ENCODE measurements at regions not wholly inside any gene's neighbourhood (a gene's known extent, or its start where the extent isn't known, plus 50 kb on each side); places are given as distances from the start of the nearest gene placed in this dataset.

GRCh38 chr1:4573526-4573925 is 80.9 kb upstream of the AJAP1 start:
- no peak overlapping the region for H3K27ac ChIP-seq
- DNase-seq (ENCODE audit: low spot score in 2 of 2), result no peak
- peaks cover 0 to 10% (median 0%) of the 10 kb centered on the region in 4 donors for H3K9me3 ChIP-seq
- no peaks in the 10 kb centered on the region for H3K27me3 ChIP-seq
- 40 to 56% methylated on average over 3 of the region's 3 CpGs for WGBS, 2 donors
- H3K36me3 ChIP-seq, result no peaks in the 10 kb centered on the region
- H3K4me1 ChIP-seq, result no peaks in the 10 kb centered on the region
- H3K4me3 ChIP-seq, result no peak overlapping the region
- TF ChIP-seq POLR2A (IDR thresholded peaks at IDR 0.05), result no peak
- no peak for TF ChIP-seq EP300 (IDR thresholded peaks at IDR 0.05)
- no peak for TF ChIP-seq CTCF (IDR thresholded peaks at IDR 0.05)

GRCh38 chr1:4581807-4582206 is 72.6 kb upstream of the AJAP1 start:
- Histone ChIP-seq H3K27me3 (peaks cover 0 to 8% of the 10 kb centered on the region in 2 donors), H3K4me1 (no peaks in the 10 kb centered on the region), H3K9me3 (peaks cover 0 to 5% (median 0%) of the 10 kb centered on the region in 4 donors), H3K36me3 (no peaks in the 10 kb centered on the region), H3K4me3 (no peak overlapping the region), H3K27ac (no peak overlapping the region)
- no peak for DNase-seq (ENCODE audit: low spot score in 2 of 2)
- WGBS, 2 donors, result 78 to 88% methylated on average over 5 of the region's 5 CpGs
- TF ChIP-seq POLR2A (IDR thresholded peaks at IDR 0.05), result no peak
- no peak for TF ChIP-seq CTCF (IDR thresholded peaks at IDR 0.05)
- no peak for TF ChIP-seq EP300 (IDR thresholded peaks at IDR 0.05)

GRCh38 chr1:4584449-4584848 is 70.0 kb upstream of the AJAP1 start:
- TF ChIP-seq CTCF (IDR thresholded peaks at IDR 0.05) (no peak), POLR2A (IDR thresholded peaks at IDR 0.05) (no peak), EP300 (IDR thresholded peaks at IDR 0.05) (no peak)
- no peaks in the 10 kb centered on the region for H3K9me3 ChIP-seq
- peaks cover 0 to 8% of the 10 kb centered on the region in 2 donors for H3K27me3 ChIP-seq
- 33 to 71% methylated on average over 5 of the region's 5 CpGs for WGBS, 2 donors
- H3K36me3 ChIP-seq, result no peaks in the 10 kb centered on the region
- H3K4me3 ChIP-seq, result no peak overlapping the region
- no peak overlapping the region for H3K27ac ChIP-seq
- no peaks in the 10 kb centered on the region for H3K4me1 ChIP-seq
- DNase-seq (ENCODE audit: low spot score in 2 of 2), result no peak

GRCh38 chr1:4585216-4585615 is 69.2 kb upstream of the AJAP1 start:
- Histone ChIP-seq H3K4me1 (no peaks in the 10 kb centered on the region), H3K4me3 (no peak overlapping the region), H3K9me3 (no peaks in the 10 kb centered on the region), H3K27ac (no peak overlapping the region), H3K27me3 (peaks cover 0 to 8% of the 10 kb centered on the region in 2 donors), H3K36me3 (no peaks in the 10 kb centered on the region)
- no peak for TF ChIP-seq EP300 (IDR thresholded peaks at IDR 0.05)
- no peak for TF ChIP-seq POLR2A (IDR thresholded peaks at IDR 0.05)
- TF ChIP-seq CTCF (IDR thresholded peaks at IDR 0.05), result peak in 3 of 5 experiments; percentile 14 to 37 (median 22)
- DNase-seq (ENCODE audit: low spot score in 2 of 2), result no peak
- 15 to 27% methylated on average over 10 to 16 of the region's 17 CpGs for WGBS, 2 donors

- no peak for DNase-seq (ENCODE audit: low spot score in 2 of 2)
- no peak overlapping the region for H3K27ac ChIP-seq
Measured at GRCh38 chr1:4585705-4586104, 68.7 kb upstream of the AJAP1 start.

More at GRCh38 chr1:4585705-4586104, 68.7 kb upstream of the AJAP1 start:
- Histone ChIP-seq H3K4me1 (no peaks in the 10 kb centered on the region), H3K9me3 (no peaks in the 10 kb centered on the region), H3K4me3 (no peak overlapping the region), H3K36me3 (no peaks in the 10 kb centered on the region), H3K27me3 (peaks cover 0 to 8% of the 10 kb centered on the region in 2 donors)
- 34 to 36% methylated on average over 6 of the region's 6 CpGs for WGBS, 2 donors
- TF ChIP-seq POLR2A (IDR thresholded peaks at IDR 0.05), result no peak
- no peak for TF ChIP-seq CTCF (IDR thresholded peaks at IDR 0.05)
- no peak for TF ChIP-seq EP300 (IDR thresholded peaks at IDR 0.05)

All from tibial nerve (tissue), 4 donors.